ENCODE measurements at regions not wholly inside any gene's neighbourhood (a gene's known extent, or its start where the extent isn't known, plus 50 kb on each side); places are given as distances from the start of the nearest gene placed in this dataset.

GRCh38 chr15:101558221-101558941 lies 68.9 kb upstream of the PCSK6 start:
- ATAC-seq (no peak), DNase-seq (ENCODE audit: low read depth in 1 of 2, low spot score in 1 of 2) (no peak), FAIRE-seq (no peak)
- Histone ChIP-seq H3K4me1 (peaks cover 11% of the 10 kb centered on the region; the same call in 1 of the 3 replicates), H3K4me3 (no peak overlapping the region), H3K4me2 (no peak overlapping the region), H3K27ac (no peak overlapping the region), H3K9me3 (0 out of 3 replicates have a peak, but pooled peaks cover under 1% of the 10 kb centered on the region)
- ChIA-PET POLR2A (no interaction called here), CTCF (interaction anchor here (0.8 to 1.6 kb wide), 2 partner anchors 21 to 83 kb away, joined by 3 to 4 read pairs; no protein-coding TSS in a partner anchor)
- WGBS (ENCODE audit: missing lambda C conversion rate): 52% methylated on average over 12 of the region's 12 CpGs
- TF ChIP-seq KDM1A (IDR thresholded peaks at IDR 0.05; ENCODE audit: low read depth) (no peak), CTCF (IDR thresholded peaks at IDR 0.05) (no peak), CHD2 (IDR thresholded peaks at IDR 0.05; ENCODE audit: low read length, partially characterized antibody) (no peak), TP53 (CRISPR knock-in tag; IDR thresholded peaks at IDR 0.05) (no peak), EHF (CRISPR knock-in tag; IDR thresholded peaks at IDR 0.05) (no peak), JUN (IDR thresholded peaks at IDR 0.05) (no peak), EP300 (IDR thresholded peaks at IDR 0.05) (no peak), ZNF302 (CRISPR knock-in tag; IDR thresholded peaks at IDR 0.05) (no peak), E2F6 (IDR thresholded peaks at IDR 0.05; ENCODE audit: borderline replicate concordance, low read depth) (no peak), MAX (IDR thresholded peaks at IDR 0.05) (no peak), HOXA7 (CRISPR knock-in tag; IDR thresholded peaks at IDR 0.05) (no peak), CBX2 (IDR thresholded peaks at IDR 0.05; ENCODE audit: borderline replicate concordance, low read depth) (no peak), RAD21 (conservative IDR thresholded peaks at IDR 0.05 in 1 of 2, IDR thresholded peaks at IDR 0.05 in 1 of 2) (no peak), RARB (CRISPR knock-in tag; IDR thresholded peaks at IDR 0.05) (no peak)
- TF ChIP-seq, protein P1, sequence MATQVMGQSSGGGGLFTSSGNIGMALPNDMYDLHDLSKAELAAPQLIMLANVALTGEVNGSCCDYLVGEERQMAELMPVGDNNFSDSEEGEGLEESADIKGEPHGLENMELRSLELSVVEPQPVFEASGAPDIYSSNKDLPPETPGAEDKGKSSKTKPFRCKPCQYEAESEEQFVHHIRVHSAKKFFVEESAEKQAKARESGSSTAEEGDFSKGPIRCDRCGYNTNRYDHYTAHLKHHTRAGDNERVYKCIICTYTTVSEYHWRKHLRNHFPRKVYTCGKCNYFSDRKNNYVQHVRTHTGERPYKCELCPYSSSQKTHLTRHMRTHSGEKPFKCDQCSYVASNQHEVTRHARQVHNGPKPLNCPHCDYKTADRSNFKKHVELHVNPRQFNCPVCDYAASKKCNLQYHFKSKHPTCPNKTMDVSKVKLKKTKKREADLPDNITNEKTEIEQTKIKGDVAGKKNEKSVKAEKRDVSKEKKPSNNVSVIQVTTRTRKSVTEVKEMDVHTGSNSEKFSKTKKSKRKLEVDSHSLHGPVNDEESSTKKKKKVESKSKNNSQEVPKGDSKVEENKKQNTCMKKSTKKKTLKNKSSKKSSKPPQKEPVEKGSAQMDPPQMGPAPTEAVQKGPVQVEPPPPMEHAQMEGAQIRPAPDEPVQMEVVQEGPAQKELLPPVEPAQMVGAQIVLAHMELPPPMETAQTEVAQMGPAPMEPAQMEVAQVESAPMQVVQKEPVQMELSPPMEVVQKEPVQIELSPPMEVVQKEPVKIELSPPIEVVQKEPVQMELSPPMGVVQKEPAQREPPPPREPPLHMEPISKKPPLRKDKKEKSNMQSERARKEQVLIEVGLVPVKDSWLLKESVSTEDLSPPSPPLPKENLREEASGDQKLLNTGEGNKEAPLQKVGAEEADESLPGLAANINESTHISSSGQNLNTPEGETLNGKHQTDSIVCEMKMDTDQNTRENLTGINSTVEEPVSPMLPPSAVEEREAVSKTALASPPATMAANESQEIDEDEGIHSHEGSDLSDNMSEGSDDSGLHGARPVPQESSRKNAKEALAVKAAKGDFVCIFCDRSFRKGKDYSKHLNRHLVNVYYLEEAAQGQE (IDR thresholded peaks at IDR 0.05): no peak
- TF ChIP-seq, protein P2, sequence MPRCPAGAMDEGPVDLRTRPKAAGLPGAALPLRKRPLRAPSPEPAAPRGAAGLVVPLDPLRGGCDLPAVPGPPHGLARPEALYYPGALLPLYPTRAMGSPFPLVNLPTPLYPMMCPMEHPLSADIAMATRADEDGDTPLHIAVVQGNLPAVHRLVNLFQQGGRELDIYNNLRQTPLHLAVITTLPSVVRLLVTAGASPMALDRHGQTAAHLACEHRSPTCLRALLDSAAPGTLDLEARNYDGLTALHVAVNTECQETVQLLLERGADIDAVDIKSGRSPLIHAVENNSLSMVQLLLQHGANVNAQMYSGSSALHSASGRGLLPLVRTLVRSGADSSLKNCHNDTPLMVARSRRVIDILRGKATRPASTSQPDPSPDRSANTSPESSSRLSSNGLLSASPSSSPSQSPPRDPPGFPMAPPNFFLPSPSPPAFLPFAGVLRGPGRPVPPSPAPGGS (IDR thresholded peaks at IDR 0.05): no peak
- TF ChIP-seq, protein P3, sequence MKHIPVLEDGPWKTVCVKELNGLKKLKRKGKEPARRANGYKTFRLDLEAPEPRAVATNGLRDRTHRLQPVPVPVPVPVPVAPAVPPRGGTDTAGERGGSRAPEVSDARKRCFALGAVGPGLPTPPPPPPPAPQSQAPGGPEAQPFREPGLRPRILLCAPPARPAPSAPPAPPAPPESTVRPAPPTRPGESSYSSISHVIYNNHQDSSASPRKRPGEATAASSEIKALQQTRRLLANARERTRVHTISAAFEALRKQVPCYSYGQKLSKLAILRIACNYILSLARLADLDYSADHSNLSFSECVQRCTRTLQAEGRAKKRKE (CRISPR knock-in tag; IDR thresholded peaks at IDR 0.05; ENCODE audit: low read depth): no peak
